WTC11 (cell line): ENCODE measurements at regions not wholly inside any gene's neighbourhood (a gene's known extent, or its start where the extent isn't known, plus 50 kb on each side); places are given as distances from the start of the nearest gene placed in this dataset.
"Not testable (repeated sequence)": the region's sequence is repeated elsewhere in the genome, so short reads cannot be mapped to it uniquely, and the experiment has no call there.

Experiments used
- SMAD3 ChIP-seq: sonication (generic); formaldehyde crosslinking; IDR thresholded peaks from 2 replicates; pipeline ENCODE4 v1.8.0; 2022; ENCODE audit warnings: missing genetic modification reagents, mild to moderate bottlenecking, borderline replicate concordance
- SP1 ChIP-seq: sonication (generic); formaldehyde crosslinking; conservative IDR thresholded peaks from 2 replicates; pipeline ENCODE4 v1.8.1; 2022; ENCODE audit warnings: missing genetic modification reagents
- TF ChIP-seq, protein P1 (sequence below): fragments of 200-600 bp; IDR thresholded peaks from 2 replicates; pipeline ENCODE4 v1.8.0; 2022; ENCODE audit warnings: antibody characterized with exemption
- TF ChIP-seq, protein P2 (sequence below): sonication (generic); formaldehyde crosslinking; IDR thresholded peaks from 2 replicates; pipeline ENCODE4 v1.8.0; 2023; ENCODE audit warnings: mild to moderate bottlenecking, missing genetic modification reagents
- TF ChIP-seq, protein P3 (sequence below): sonication (generic); formaldehyde crosslinking; IDR thresholded peaks from 2 replicates; pipeline ENCODE4 v1.8.1; 2022; ENCODE audit warnings: missing genetic modification reagents, borderline replicate concordance

DNA sequence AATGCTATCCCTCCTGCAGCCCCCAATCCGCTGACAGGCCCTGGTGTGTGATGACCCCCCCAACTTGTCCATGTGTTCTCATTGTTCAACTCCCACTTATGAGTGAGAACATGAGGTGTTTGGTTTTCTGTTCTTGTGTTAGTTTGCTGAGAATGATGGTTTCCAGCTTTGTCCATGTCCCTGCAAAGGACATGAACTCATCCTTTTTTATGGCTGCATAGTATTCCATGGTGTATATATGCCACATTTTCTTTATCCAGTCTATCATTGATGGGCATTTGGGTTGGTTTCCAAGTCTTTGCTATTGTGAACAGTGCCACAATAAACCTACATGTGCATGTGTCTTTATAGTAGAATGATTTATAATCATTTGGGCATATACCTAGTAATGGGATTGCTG is 131.9 kb upstream of the MTPN start:
- not testable (repeated sequence) for TF ChIP-seq SP1, SMAD3 (CRISPR knock-in tag)
- TF ChIP-seq, protein P1, sequence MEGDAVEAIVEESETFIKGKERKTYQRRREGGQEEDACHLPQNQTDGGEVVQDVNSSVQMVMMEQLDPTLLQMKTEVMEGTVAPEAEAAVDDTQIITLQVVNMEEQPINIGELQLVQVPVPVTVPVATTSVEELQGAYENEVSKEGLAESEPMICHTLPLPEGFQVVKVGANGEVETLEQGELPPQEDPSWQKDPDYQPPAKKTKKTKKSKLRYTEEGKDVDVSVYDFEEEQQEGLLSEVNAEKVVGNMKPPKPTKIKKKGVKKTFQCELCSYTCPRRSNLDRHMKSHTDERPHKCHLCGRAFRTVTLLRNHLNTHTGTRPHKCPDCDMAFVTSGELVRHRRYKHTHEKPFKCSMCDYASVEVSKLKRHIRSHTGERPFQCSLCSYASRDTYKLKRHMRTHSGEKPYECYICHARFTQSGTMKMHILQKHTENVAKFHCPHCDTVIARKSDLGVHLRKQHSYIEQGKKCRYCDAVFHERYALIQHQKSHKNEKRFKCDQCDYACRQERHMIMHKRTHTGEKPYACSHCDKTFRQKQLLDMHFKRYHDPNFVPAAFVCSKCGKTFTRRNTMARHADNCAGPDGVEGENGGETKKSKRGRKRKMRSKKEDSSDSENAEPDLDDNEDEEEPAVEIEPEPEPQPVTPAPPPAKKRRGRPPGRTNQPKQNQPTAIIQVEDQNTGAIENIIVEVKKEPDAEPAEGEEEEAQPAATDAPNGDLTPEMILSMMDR: not testable (repeated sequence)
- TF ChIP-seq, protein P2, sequence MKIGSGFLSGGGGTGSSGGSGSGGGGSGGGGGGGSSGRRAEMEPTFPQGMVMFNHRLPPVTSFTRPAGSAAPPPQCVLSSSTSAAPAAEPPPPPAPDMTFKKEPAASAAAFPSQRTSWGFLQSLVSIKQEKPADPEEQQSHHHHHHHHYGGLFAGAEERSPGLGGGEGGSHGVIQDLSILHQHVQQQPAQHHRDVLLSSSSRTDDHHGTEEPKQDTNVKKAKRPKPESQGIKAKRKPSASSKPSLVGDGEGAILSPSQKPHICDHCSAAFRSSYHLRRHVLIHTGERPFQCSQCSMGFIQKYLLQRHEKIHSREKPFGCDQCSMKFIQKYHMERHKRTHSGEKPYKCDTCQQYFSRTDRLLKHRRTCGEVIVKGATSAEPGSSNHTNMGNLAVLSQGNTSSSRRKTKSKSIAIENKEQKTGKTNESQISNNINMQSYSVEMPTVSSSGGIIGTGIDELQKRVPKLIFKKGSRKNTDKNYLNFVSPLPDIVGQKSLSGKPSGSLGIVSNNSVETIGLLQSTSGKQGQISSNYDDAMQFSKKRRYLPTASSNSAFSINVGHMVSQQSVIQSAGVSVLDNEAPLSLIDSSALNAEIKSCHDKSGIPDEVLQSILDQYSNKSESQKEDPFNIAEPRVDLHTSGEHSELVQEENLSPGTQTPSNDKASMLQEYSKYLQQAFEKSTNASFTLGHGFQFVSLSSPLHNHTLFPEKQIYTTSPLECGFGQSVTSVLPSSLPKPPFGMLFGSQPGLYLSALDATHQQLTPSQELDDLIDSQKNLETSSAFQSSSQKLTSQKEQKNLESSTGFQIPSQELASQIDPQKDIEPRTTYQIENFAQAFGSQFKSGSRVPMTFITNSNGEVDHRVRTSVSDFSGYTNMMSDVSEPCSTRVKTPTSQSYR (CRISPR knock-in tag): not testable (repeated sequence)
- TF ChIP-seq, protein P3, sequence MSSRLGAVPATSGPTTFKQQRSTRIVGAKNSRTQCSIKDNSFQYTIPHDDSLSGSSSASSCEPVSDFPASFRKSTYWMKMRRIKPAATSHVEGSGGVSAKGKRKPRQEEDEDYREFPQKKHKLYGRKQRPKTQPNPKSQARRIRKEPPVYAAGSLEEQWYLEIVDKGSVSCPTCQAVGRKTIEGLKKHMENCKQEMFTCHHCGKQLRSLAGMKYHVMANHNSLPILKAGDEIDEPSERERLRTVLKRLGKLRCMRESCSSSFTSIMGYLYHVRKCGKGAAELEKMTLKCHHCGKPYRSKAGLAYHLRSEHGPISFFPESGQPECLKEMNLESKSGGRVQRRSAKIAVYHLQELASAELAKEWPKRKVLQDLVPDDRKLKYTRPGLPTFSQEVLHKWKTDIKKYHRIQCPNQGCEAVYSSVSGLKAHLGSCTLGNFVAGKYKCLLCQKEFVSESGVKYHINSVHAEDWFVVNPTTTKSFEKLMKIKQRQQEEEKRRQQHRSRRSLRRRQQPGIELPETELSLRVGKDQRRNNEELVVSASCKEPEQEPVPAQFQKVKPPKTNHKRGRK (CRISPR knock-in tag): not testable (repeated sequence)
